ENCODE measurements at regions not wholly inside any gene's neighbourhood (a gene's known extent, or its start where the extent isn't known, plus 50 kb on each side); places are given as distances from the start of the nearest gene placed in this dataset.
"Not testable (repeated sequence)": the region's sequence is repeated elsewhere in the genome, so short reads cannot be mapped to it uniquely, and the experiment has no call there.

DNA sequence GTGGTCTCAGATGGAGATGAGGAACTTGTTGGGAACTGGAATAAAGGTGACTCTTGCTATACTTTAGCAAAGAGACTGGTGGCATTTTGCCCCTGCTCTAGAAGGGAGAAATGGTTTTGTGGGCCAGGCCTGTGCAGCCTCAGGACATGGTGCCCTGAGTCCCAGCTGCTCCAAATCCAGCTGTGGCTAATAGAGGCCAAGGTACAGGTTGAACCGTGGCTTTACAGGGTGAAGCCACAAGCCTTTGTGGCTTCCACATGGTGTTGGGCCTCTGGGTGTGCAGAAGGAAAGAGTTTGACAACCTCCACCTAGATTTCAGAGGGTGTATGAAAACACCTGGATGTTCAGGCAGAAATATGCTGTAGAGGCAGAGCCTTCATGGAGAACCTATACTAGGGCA, 586.0 kb downstream of the FLRT2 start:
- in situ Hi-C loops (cut with HindIII; ENCODE audit: extremely low pct_ligation_motif_present, low pct_unique_long_range_greater_than_20kb) (no loop called here), intact Hi-C loops (cut with micrococcal nuclease; ENCODE audit: unreplicated experiment) (no loop called here)
- H3K79me2 ChIP-seq (ENCODE audit: insufficient read depth, low read length): no peaks in the 10 kb centered on the region
- ATAC-seq: no peak
- CTCF ChIA-PET (ENCODE audit: low intra/inter-chr PET ratio, low total read pairs): no interaction called here
- H3K4me2 ChIP-seq (ENCODE audit: low read depth, low read length): no peak overlapping the region
- H3K27ac ChIP-seq (ENCODE audit: extremely low read length, insufficient read depth, low read length): no peak overlapping the region
- H3K27me3 ChIP-seq (ENCODE audit: control insufficient read depth in 1 of 2, insufficient read depth in 2 of 2, low read length in 2 of 2): no peaks in the 10 kb centered on the region
- POLR2A ChIA-PET: no interaction called here
- no peak for TF ChIP-seq ZNF205 (CRISPR knock-in tag; IDR thresholded peaks at IDR 0.05)
- TF ChIP-seq KDM4B (CRISPR knock-in tag; IDR thresholded peaks at IDR 0.05): no peak
- TF ChIP-seq TBX2 (CRISPR knock-in tag; IDR thresholded peaks at IDR 0.05; ENCODE audit: borderline replicate concordance): no peak
- TF ChIP-seq, protein P1, sequence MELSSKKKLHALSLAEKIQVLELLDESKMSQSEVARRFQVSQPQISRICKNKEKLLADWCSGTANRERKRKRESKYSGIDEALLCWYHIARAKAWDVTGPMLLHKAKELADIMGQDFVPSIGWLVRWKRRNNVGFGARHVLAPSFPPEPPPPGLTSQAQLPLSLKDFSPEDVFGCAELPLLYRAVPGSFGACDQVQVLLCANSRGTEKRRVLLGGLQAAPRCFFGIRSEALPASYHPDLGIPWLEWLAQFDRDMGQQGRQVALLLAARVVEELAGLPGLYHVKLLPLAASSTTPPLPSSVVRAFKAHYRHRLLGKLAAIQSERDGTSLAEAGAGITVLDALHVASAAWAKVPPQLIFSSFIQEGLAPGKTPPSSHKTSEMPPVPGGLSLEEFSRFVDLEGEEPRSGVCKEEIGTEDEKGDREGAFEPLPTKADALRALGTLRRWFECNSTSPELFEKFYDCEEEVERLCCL (CRISPR knock-in tag; IDR thresholded peaks at IDR 0.05; ENCODE audit: borderline replicate concordance): no peak
- TF ChIP-seq MAZ (IDR thresholded peaks at IDR 0.05; ENCODE audit: borderline replicate concordance, low read depth, low read length): no peak
- no peak for TF ChIP-seq MAZ (CRISPR knock-in tag; IDR thresholded peaks at IDR 0.05; ENCODE audit: low read depth)
- TF ChIP-seq DNMT3B (CRISPR knock-in tag; conservative IDR thresholded peaks at IDR 0.05): no peak
- TF ChIP-seq HDAC6 (IDR thresholded peaks at IDR 0.05; ENCODE audit: low read depth, low read length): no peak
- no peak for TF ChIP-seq RBM39 (IDR thresholded peaks at IDR 0.05; ENCODE audit: low read depth, low read length, poor library complexity, severe bottlenecking)
- no peak for TF ChIP-seq ZNF335 (CRISPR knock-in tag; IDR thresholded peaks at IDR 0.05)
- TF ChIP-seq ZSCAN9 (CRISPR knock-in tag; IDR thresholded peaks at IDR 0.05; ENCODE audit: borderline replicate concordance): no peak
- no peak for TF ChIP-seq GATA4 (IDR thresholded peaks at IDR 0.05; ENCODE audit: borderline replicate concordance, low read depth)
- TF ChIP-seq, protein P2, sequence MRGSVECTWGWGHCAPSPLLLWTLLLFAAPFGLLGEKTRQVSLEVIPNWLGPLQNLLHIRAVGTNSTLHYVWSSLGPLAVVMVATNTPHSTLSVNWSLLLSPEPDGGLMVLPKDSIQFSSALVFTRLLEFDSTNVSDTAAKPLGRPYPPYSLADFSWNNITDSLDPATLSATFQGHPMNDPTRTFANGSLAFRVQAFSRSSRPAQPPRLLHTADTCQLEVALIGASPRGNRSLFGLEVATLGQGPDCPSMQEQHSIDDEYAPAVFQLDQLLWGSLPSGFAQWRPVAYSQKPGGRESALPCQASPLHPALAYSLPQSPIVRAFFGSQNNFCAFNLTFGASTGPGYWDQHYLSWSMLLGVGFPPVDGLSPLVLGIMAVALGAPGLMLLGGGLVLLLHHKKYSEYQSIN (CRISPR knock-in tag; IDR thresholded peaks at IDR 0.05; ENCODE audit: borderline replicate concordance): no peak
- TF ChIP-seq ZNF382 (CRISPR knock-in tag; IDR thresholded peaks at IDR 0.05; ENCODE audit: borderline replicate concordance): no peak
- TF ChIP-seq KLF9 (CRISPR knock-in tag; IDR thresholded peaks at IDR 0.05; ENCODE audit: low read depth): no peak
- TF ChIP-seq MBNL3 (CRISPR knock-in tag; conservative IDR thresholded peaks at IDR 0.05): no peak
- TF ChIP-seq CAMTA2 (CRISPR knock-in tag; IDR thresholded peaks at IDR 0.05; ENCODE audit: borderline replicate concordance): no peak
- no peak for TF ChIP-seq ZNF451 (CRISPR knock-in tag; IDR thresholded peaks at IDR 0.05)
- no peak for TF ChIP-seq POLR2A (IDR thresholded peaks at IDR 0.05; ENCODE audit: insufficient read depth in 1 of 2, low read depth in 2 of 2, low read length in 2 of 2)
- H3K9me3 ChIP-seq (ENCODE audit: low read length): peaks cover 66% of the 10 kb centered on the region
- H3K4me3 ChIP-seq (replicated peaks in 1 of 3; ENCODE audit: insufficient read depth in 1 of 3, low read depth in 2 of 3, low read length in 3 of 3): no peak overlapping the region
- no peaks in the 10 kb centered on the region for H3K4me1 ChIP-seq (ENCODE audit: insufficient read depth, low read length)
- 0% methylated on average over 1 of the region's 1 CpG for WGBS (ENCODE audit: low lambda C conversion rate)
- no peak for FAIRE-seq
- H2AFZ ChIP-seq (ENCODE audit: low read length): no peak overlapping the region
- no peak overlapping the region for H3K9ac ChIP-seq (ENCODE audit: insufficient read depth, low read depth, low read length)
- no TSS peak for BruUV-seq (replicated peaks)
- no peaks in the 10 kb centered on the region for H3K36me3 ChIP-seq (replicated peaks in 1 of 2; ENCODE audit: control insufficient read depth in 1 of 2, insufficient read depth in 2 of 2, low read length in 2 of 2)
- DNase-seq (ENCODE audit: low spot score): no peak
- H4K20me1 ChIP-seq (ENCODE audit: insufficient read depth, low read length): no peaks in the 10 kb centered on the region

DNA sequence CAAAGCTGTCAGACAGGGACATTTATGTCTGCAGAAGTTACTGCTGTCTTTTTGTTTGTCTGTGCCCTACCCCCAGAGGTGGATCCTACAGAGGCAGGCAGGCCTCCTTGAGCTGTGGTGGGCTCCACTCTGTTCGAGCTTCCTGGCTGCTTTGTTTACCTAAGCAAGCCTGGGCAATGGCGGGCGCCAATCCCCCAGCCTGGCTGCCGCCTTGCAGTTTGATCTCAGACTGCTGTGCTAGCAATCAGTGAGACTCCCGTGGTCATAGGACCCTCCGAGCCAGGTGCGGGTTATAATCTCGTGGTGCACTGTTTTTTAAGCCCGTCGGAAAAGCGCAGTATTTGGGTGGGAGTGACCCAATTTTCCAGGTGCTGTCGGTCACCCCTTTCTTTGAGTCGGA, 580.9 kb downstream of the FLRT2 start:
- in situ Hi-C loops (cut with HindIII; ENCODE audit: extremely low pct_ligation_motif_present, low pct_unique_long_range_greater_than_20kb); POLR2A ChIA-PET: not testable (repeated sequence)
- 61% methylated on average over 6 of the region's 13 CpGs for WGBS (ENCODE audit: low lambda C conversion rate)

More for the DNA sequence above, 580.9 kb downstream of the FLRT2 start:
- CTCF ChIA-PET (ENCODE audit: low intra/inter-chr PET ratio, low total read pairs); BruUV-seq (replicated peaks); H4K20me1 ChIP-seq (ENCODE audit: insufficient read depth, low read length); H3K27ac ChIP-seq (ENCODE audit: extremely low read length, insufficient read depth, low read length); ATAC-seq; H3K27me3 ChIP-seq (ENCODE audit: control insufficient read depth in 1 of 2, insufficient read depth in 2 of 2, low read length in 2 of 2); H3K79me2 ChIP-seq (ENCODE audit: insufficient read depth, low read length); intact Hi-C loops (cut with micrococcal nuclease; ENCODE audit: unreplicated experiment); H2AFZ ChIP-seq (ENCODE audit: low read length); H3K4me3 ChIP-seq (replicated peaks in 1 of 3; ENCODE audit: insufficient read depth in 1 of 3, low read depth in 2 of 3, low read length in 3 of 3); H3K9ac ChIP-seq (ENCODE audit: insufficient read depth, low read depth, low read length); FAIRE-seq; DNase-seq (ENCODE audit: low spot score); H3K4me1 ChIP-seq (ENCODE audit: insufficient read depth, low read length); H3K4me2 ChIP-seq (ENCODE audit: low read depth, low read length); H3K36me3 ChIP-seq (replicated peaks in 1 of 2; ENCODE audit: control insufficient read depth in 1 of 2, insufficient read depth in 2 of 2, low read length in 2 of 2): not testable (repeated sequence)
- peaks cover 26% of the 10 kb centered on the region for H3K9me3 ChIP-seq (ENCODE audit: low read length)
